ENCODE measurements at regions not wholly inside any gene's neighbourhood (a gene's known extent, or its start where the extent isn't known, plus 50 kb on each side); places are given as distances from the start of the nearest gene placed in this dataset.

- TF ChIP-seq CTCF (IDR thresholded peaks at IDR 0.05; ENCODE audit: low read length) (no peak), EZH2 (IDR thresholded peaks at IDR 0.05; ENCODE audit: borderline replicate concordance, low read length) (no peak)
Observed at GRCh38 chr1:113216664-113217063, 143.7 kb downstream of the LRIG2 start.

Data from OCI-LY1 (cell line).